ENCODE measurements at regions not wholly inside any gene's neighbourhood (a gene's known extent, or its start where the extent isn't known, plus 50 kb on each side); places are given as distances from the start of the nearest gene placed in this dataset.

DNA sequence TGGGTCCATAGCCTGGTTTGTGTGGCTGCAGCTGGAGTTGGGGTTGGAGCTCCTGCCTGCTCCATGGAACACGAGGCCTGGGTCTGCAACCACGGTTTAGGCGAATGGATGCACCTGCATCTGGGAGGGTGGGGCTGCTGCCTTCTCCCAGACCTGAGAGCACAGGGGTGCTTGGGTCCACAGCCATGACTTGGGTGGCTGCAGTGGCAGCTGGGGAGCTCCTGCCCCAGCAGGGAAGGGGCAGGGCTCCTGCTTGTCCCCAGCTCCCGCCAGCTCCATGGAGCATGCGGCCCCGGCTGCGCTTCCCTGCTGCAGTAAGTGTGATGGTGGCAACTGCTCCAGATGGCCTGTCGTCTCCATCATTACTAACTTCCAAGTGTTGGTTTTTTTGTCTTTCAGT, 571.1 kb upstream of the LRRN3 start:
- Histone ChIP-seq H3K36me3 (no peaks in the 10 kb centered on the region), H3K4me3 (no peak overlapping the region), H4K20me1 (ENCODE audit: low read depth) (no peaks in the 10 kb centered on the region), H3K4me2 (no peak overlapping the region), H3K27ac (no peak overlapping the region), H3K27me3 (no peaks in the 10 kb centered on the region), H2AFZ (replicated peaks) (no peak overlapping the region), H3K4me1 (no peaks in the 10 kb centered on the region), H3K9me3 (ENCODE audit: low read depth) (no peaks in the 10 kb centered on the region), H3F3A (ENCODE audit: low read depth) (no peaks in the 10 kb centered on the region), H3K79me2 (ENCODE audit: low read depth) (no peaks in the 10 kb centered on the region), H3K9ac (no peak overlapping the region)
- Mint-ChIP-seq H3K4me1 (peaks cover 41% of the 10 kb centered on the region), H3K4me3 (no peak overlapping the region), H3K9me3 (peaks cover 29% of the 10 kb centered on the region), H3K27ac (no peak overlapping the region), H3K27me3 (ENCODE audit: insufficient read depth, low read depth) (no peaks in the 10 kb centered on the region), H3K36me3 (peaks cover 8% of the 10 kb centered on the region)
- DNase-seq (ENCODE audit: low spot score) = no peak
- TF ChIP-seq EZH2phosphoT487 (IDR thresholded peaks at IDR 0.05) = no peak
- TF ChIP-seq EZH2 (IDR thresholded peaks at IDR 0.05) = no peak
- TF ChIP-seq, protein P1, sequence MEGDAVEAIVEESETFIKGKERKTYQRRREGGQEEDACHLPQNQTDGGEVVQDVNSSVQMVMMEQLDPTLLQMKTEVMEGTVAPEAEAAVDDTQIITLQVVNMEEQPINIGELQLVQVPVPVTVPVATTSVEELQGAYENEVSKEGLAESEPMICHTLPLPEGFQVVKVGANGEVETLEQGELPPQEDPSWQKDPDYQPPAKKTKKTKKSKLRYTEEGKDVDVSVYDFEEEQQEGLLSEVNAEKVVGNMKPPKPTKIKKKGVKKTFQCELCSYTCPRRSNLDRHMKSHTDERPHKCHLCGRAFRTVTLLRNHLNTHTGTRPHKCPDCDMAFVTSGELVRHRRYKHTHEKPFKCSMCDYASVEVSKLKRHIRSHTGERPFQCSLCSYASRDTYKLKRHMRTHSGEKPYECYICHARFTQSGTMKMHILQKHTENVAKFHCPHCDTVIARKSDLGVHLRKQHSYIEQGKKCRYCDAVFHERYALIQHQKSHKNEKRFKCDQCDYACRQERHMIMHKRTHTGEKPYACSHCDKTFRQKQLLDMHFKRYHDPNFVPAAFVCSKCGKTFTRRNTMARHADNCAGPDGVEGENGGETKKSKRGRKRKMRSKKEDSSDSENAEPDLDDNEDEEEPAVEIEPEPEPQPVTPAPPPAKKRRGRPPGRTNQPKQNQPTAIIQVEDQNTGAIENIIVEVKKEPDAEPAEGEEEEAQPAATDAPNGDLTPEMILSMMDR (IDR thresholded peaks at IDR 0.05) = no peak

DNA sequence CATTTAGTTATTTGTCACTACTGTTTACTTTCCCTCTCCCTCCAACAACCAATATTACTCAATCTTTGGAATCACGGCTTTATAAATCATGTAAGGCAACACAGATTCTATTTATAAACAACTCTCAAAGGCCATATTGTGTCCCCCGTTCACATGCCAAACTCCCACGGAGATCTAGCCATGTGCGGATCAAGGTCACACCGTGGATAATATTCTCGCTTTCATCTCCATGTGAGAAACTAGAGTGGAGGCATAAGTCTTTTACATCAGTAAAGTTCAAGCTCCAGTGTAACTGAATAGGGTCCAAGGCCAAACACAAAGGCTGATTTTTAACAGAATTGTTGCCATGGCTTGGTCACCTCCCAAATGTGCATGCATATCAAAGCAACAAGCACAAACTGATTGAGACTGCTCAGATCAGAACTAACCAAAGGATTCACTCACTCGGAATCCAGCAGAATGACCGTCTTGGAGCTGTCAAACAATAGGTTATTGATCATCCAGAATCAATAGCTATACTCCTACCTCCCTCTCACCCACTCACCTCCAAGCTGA, 569.5 kb upstream of the LRRN3 start:
- peaks cover 8% of the 10 kb centered on the region for H3K36me3 Mint-ChIP-seq
- H3K9me3 ChIP-seq (ENCODE audit: low read depth) = no peaks in the 10 kb centered on the region
- H3K27ac Mint-ChIP-seq = peak overlapping the region; percentile 89
- peaks cover 32% of the 10 kb centered on the region for H3K4me1 Mint-ChIP-seq
- H3K9ac ChIP-seq = no peak overlapping the region
- no peak for TF ChIP-seq EZH2phosphoT487 (IDR thresholded peaks at IDR 0.05)
- TF ChIP-seq, protein P1 (IDR thresholded peaks at IDR 0.05) = no peak
- TF ChIP-seq EZH2 (IDR thresholded peaks at IDR 0.05) = no peak
- no peak overlapping the region for H3K4me3 ChIP-seq
- H3K4me1 ChIP-seq = no peaks in the 10 kb centered on the region
- H3K4me2 ChIP-seq = no peak overlapping the region
- H3K79me2 ChIP-seq (ENCODE audit: low read depth) = no peaks in the 10 kb centered on the region
- no peak overlapping the region for H2AFZ ChIP-seq (replicated peaks)
- DNase-seq (ENCODE audit: low spot score) = no peak
- no peaks in the 10 kb centered on the region for H4K20me1 ChIP-seq (ENCODE audit: low read depth)
- H3K27ac ChIP-seq = no peak overlapping the region
- H3K36me3 ChIP-seq = no peaks in the 10 kb centered on the region
- no peaks in the 10 kb centered on the region for H3F3A ChIP-seq (ENCODE audit: low read depth)
- H3K27me3 Mint-ChIP-seq (ENCODE audit: insufficient read depth, low read depth) = peaks cover 2% of the 10 kb centered on the region
- H3K4me3 Mint-ChIP-seq = no peak overlapping the region
- no peaks in the 10 kb centered on the region for H3K27me3 ChIP-seq
- peaks cover 29% of the 10 kb centered on the region for H3K9me3 Mint-ChIP-seq

DNA sequence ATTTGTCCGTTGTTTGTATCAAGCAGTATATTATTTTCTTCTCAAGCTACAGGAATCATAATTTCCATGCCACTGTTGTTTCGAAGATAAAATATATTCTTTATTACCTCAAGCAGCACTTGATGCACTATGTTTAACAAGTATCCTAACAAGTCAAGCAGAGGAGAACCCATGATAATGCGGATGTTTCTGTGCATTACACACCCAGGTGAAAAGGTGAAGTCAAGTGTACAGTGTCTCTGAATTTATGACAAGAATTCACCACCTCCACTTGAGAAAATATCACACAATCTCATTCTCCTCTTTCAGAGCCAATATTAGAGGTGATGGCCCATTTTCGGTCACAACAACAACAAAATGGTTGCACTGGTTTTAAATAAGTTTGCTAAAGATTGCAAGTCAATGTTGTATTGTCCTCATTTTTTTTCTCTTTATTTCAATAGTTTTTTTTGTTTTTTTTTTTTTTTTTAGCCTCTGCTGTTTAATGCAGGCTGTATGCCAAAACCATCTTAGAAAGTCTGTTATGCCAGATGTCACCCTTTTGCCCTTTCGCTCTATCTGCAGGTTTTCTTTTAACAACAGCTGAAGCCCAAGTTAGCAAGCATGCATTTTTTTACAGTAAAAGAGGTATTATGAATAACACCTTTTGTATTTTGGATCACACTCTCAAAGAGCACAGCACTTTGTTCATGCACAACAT, 568.7 kb upstream of the LRRN3 start:
- H3K9me3 ChIP-seq (ENCODE audit: low read depth) = no peaks in the 10 kb centered on the region
- peaks cover 2% of the 10 kb centered on the region for H3K27me3 Mint-ChIP-seq (ENCODE audit: insufficient read depth, low read depth)
- no peak overlapping the region for H3K9ac ChIP-seq
- H3K36me3 Mint-ChIP-seq = peaks cover 8% of the 10 kb centered on the region
- no peak overlapping the region for H2AFZ ChIP-seq (replicated peaks)
- no peaks in the 10 kb centered on the region for H3K36me3 ChIP-seq
- H3K27me3 ChIP-seq = no peaks in the 10 kb centered on the region
- H3F3A ChIP-seq (ENCODE audit: low read depth) = no peaks in the 10 kb centered on the region
- peaks cover 32% of the 10 kb centered on the region for H3K4me1 Mint-ChIP-seq
- no peak for DNase-seq (ENCODE audit: low spot score)
- H4K20me1 ChIP-seq (ENCODE audit: low read depth) = no peaks in the 10 kb centered on the region
- H3K4me3 ChIP-seq = no peak overlapping the region
- no peak overlapping the region for H3K4me3 Mint-ChIP-seq
- no peaks in the 10 kb centered on the region for H3K4me1 ChIP-seq
- peak overlapping the region; percentile 78 for H3K27ac Mint-ChIP-seq
- no peak for TF ChIP-seq EZH2phosphoT487 (IDR thresholded peaks at IDR 0.05)
- TF ChIP-seq, protein P1 (IDR thresholded peaks at IDR 0.05) = no peak
- no peak for TF ChIP-seq EZH2 (IDR thresholded peaks at IDR 0.05)
- H3K9me3 Mint-ChIP-seq = peaks cover 28% of the 10 kb centered on the region
- H3K27ac ChIP-seq = no peak overlapping the region
- no peaks in the 10 kb centered on the region for H3K79me2 ChIP-seq (ENCODE audit: low read depth)
- H3K4me2 ChIP-seq = no peak overlapping the region

Measured in neural progenitor cell (in vitro differentiated cells).